ENCODE measurements at regions not wholly inside any gene's neighbourhood (a gene's known extent, or its start where the extent isn't known, plus 50 kb on each side); places are given as distances from the start of the nearest gene placed in this dataset.
"Not testable (repeated sequence)": the region's sequence is repeated elsewhere in the genome, so short reads cannot be mapped to it uniquely, and the experiment has no call there.

DNA sequence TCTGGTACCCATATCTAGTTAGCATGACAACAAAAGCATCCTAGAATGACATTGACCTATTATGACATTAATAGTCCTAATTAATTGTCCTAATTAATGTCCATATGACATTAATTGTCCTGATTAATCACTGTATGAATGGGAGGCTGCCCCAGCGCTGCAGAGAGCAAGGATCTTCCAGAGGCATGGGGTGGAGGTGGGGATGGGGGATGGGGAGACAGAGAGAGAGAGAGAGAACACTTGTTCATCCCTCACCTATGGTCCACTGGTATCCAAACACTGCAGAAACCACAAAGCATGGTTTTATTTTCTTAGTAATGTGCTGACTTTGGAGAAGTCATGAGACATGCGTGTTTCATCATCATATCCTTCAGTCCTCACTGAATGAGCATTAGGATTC, 235.1 kb downstream of the FNDC1 start:
- DNase-seq (ENCODE audit: low read depth, low spot score), result no peak

DNA sequence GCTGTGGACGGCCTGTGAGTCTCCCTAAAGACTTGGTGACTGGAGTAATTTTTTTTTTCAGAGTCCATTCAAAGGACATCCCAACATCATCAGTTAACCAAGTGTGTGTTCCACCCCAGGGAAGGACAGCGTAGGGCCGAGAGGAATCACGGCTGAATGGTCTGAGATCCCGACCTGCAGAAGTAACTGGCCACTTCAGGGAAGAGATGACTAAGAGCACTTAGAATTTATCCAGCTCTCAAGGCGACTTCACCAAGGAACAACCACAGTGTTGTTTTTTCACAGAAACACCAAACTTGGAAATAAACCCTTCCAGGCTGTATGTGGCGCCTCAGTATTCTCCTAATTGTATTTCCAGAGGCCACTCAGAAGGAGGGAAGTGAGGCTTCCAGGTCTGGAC, 231.6 kb downstream of the FNDC1 start:
- no peak for DNase-seq (ENCODE audit: low read depth, low spot score)

DNA sequence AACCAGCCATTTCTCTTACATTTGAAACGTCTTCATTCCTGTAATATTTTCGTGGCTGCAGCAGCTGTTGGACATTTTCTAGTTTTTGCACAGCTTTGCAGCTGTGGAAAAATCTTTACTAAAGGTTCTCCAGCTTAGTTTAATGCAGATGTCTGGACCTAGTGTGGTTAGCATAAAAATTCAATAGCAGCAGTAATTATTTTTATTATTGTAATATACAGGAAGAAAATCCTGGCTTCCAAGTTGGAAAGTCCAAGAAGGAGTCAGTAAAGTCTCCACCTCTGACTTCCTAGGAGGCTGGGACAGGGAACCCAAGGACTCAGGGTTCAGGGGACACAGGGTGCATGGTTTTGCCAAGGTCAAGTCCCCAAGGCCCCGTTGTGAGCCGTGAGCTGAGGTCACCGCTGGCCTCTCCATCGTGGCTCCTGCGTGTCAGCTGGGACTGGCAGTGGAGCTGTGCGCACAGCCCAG, 230.6 kb downstream of the FNDC1 start:
- no peak for DNase-seq (ENCODE audit: low read depth, low spot score)

DNA sequence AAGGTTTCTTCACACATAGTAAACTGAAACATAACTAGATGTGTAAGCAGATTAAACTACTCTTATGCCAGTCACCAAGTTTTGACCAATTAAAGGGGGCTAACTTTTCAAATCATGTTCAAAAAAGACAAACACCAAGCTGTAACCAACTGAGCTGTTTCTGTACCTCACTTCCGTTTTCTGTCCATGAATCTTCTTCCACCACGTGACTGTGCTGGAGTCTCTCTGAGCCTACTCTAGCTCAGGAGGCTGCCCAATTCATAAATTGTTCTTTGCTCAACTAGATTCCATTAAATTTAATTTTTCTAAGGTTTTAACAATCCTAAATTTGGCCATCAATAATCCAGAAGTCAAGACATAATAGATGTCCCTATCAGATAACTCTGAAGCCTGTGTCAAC, 229.4 kb downstream of the FNDC1 start:
- DNase-seq (ENCODE audit: low read depth, low spot score), result no peak

- DNase-seq (ENCODE audit: low read depth, low spot score), result no peak
Measured at GRCh38 chr6:159397753-159398152, 228.6 kb downstream of the FNDC1 start.

- no peak for DNase-seq (ENCODE audit: low read depth, low spot score)
Measured at GRCh38 chr6:159395609-159396008, 226.4 kb downstream of the FNDC1 start.

- not testable (repeated sequence) for DNase-seq (ENCODE audit: low read depth, low spot score)
Measured at GRCh38 chr6:159392695-159393094, 223.5 kb downstream of the FNDC1 start.

- no peak for DNase-seq (ENCODE audit: low read depth, low spot score)
Measured at GRCh38 chr6:159390381-159390780, 221.2 kb downstream of the FNDC1 start.

GRCh38 chr6:159389695-159390094, 220.5 kb downstream of the FNDC1 start:
- no peak for DNase-seq (ENCODE audit: low read depth, low spot score)

GRCh38 chr6:159380114-159380513, 210.9 kb downstream of the FNDC1 start:
- no peak for DNase-seq (ENCODE audit: low read depth, low spot score)

DNA sequence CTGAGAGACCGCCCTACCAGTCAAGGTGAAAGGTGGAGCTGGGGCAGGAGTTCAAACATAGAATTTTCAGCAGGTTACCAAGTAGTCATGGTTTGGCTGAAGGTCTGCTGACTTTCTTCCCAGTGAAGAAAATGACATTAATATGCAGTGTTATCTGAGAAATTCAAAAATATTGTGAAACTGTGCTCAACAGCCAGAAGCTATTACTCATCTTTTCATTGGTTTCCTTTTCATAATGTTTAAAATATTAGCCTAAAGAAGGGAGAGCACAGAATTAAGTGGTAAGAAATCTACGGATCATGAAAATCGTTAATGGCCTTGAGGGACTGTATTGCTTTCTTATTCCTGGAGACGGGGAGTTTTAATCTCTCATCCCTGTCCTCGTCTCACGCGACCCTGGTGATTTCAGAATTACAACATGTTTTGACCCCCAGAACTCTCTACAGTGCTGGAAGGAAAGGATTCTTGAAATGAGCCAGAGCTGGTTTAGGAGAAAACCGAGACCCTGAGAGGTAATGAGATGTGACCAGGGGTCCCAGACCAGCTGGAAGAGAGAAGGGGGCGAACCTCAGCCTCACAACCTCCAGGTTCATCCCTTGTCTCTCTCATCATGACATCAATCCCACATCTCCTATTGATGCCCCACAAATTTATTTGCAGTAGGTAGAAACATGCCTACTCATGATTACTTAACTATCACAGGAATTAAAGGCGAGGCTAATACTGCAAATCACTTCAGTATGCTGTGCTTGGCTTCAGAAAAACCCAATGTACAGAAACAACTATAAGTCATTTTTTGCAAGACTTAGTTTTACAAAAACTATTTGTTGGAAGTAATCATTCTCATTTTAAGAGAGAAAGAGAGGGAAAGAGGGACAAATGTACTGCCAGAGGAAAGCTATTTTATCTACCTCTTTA, 209.5 kb downstream of the FNDC1 start:
- DNase-seq (ENCODE audit: low read depth, low spot score), result no peak

DNA sequence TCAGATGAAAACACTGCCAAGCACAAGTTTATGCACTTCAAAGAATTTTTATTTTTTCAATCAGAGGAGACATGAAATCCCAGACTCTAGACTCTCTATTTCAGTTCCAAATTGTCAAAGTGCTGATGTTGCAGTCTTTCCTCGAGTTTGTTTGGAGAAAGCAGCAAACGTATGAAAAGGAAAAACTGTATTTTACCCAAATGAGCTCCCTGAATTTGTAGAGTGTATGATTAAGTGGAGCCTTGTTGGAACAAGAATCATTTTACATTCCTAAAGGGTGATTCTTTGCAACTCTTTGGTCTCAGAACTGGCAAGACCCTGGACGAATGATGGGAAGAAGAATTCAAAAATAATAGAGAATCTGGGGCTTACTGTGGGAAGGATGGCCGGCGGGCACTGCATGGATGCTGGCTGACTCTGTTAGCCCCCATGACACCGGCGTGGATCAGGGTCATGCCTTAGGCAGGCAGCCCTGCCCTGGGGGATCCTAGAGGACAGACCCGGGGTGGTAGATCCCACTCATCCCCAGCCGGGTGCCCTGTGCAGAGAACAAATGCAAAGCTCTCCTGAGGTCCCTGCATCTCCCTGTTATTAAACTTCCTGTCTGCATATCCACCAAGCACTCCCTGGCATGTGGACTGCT, 207.4 kb downstream of the FNDC1 start:
- no peak for DNase-seq (ENCODE audit: low read depth, low spot score)

- DNase-seq (ENCODE audit: low read depth, low spot score), result no peak
Measured at GRCh38 chr6:159375014-159375413, 205.8 kb downstream of the FNDC1 start.

- DNase-seq (ENCODE audit: low read depth, low spot score), result no peak
Measured at GRCh38 chr6:159373670-159374069, 204.5 kb downstream of the FNDC1 start.

DNA sequence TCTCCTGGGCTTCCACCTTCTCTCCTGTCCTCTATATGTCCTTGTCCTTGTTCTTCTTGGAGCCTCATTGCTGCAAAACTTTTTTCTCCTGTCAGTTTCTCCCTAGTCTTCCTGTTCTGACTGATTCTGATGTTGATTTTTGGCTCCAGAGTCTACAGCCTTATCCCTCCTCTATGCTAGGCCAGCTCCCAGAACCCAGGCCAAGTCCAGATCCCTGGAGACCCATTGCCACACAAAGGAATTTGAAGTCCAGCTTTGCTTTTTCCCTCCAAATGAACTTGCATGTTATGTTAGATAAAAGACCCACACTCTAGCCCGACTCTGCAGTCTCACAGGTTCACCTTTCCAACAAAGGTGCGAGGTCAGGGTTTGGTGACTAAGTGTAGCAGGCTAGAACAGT, 203.1 kb downstream of the FNDC1 start:
- no peak for DNase-seq (ENCODE audit: low read depth, low spot score)

DNA sequence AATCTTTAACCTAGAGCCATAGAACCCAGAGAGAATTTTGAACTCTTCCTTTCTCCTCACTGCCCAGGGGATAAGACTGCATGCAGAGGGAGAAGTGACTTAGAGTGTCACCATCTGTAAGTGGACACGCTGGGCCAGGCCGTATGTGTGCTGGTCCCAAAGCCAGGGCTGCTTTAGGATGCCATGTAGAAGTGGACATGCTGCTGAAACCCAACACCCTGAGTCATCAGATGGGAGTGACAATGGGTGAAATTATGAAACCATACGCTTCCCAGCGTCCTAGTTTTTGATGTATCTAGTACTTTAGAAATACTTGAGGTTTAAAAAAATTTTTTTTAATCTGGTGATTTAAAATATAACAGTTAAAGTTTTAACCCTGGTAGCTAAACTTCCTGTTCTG, 191.1 kb downstream of the FNDC1 start:
- DNase-seq (ENCODE audit: low read depth, low spot score), result no peak

GRCh38 chr6:159359581-159360297, 190.5 kb downstream of the FNDC1 start:
- DNase-seq (ENCODE audit: low read depth, low spot score), result no peak

GRCh38 chr6:159358562-159358961, 189.4 kb downstream of the FNDC1 start:
- no peak for DNase-seq (ENCODE audit: low read depth, low spot score)

DNA sequence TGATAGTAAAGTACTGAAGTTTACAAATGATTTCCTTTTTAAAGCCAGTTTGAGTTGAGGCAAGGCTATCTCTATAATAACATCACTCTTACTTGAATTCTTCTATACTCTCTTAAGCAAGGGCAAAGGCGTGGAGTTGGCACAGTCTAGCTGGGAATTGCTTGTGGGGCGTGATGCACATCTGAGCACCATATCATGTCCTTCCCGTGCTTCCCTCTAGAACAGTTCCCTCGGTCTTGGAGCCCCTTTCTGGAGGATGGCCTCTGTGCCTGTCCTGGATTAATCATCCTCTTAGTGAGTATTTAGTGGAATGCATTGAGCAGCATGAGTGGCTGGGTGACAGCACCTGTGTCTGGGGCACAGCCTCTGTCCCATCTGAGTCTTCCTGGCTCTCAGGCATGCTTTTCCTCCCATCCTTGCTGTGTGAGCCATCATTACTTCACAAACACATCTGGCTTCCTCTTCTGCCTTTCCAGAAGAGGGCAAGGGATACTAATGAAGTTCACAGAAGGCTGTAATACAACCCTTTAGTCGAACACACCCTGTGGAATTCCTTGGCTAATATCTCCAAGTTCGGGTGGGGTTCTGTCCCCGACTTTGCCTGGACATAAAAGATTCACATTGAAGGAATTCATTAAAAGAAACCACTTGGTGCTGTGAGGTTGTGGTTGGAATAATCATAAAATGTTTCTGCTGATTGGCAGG, 188.2 kb downstream of the FNDC1 start:
- DNase-seq (ENCODE audit: low read depth, low spot score), result no peak

- DNase-seq (ENCODE audit: low read depth, low spot score), result no peak
Measured at GRCh38 chr6:159353193-159353592, 184.0 kb downstream of the FNDC1 start.

DNA sequence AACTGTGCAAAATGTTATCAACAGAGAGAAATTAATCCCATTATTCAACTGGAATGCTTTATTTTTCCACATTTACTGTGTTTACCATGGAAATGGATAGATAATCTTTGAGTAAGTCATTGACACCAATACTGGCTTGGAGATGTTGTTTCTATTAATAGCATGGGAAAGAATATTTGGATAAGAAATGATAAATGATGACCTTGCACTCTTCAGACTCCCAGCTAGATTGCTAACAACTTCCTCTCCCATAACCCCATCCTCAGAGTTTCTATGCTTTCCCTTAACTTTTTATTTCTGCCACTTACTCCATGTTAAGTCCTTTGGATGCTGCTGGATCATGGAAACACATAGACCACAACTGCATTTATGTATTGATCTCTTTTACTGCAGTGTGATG, 182.5 kb downstream of the FNDC1 start:
- no peak for DNase-seq (ENCODE audit: low read depth, low spot score)

- no peak for DNase-seq (ENCODE audit: low read depth, low spot score)
Measured at GRCh38 chr6:159349915-159350314, 180.7 kb downstream of the FNDC1 start.

Data from smooth muscle cell of the brain vasculature (primary cell).